Lower leg skin (tissue), 4 donors: ENCODE measurements at regions not wholly inside any gene's neighbourhood (a gene's known extent, or its start where the extent isn't known, plus 50 kb on each side); places are given as distances from the start of the nearest gene placed in this dataset.

Experiments used
- DNase-seq, 2 donors: peaks; one replicate each; pipeline ENCODE4 v3.0.0-alpha.2; 2019; ENCODE audit warnings: low spot score in 2 of 2
- H3K4me3 ChIP-seq: fragments of 200-600 bp; sonication (generic); 2 replicates; pipeline ENCODE4 v1.5.1; 2017; ENCODE audit warnings: mild to moderate bottlenecking, low read depth; ENCODE audit not compliant: poor library complexity, severe bottlenecking
- CTCF ChIP-seq, 3 donors: fragments of 450-650 bp; IDR thresholded peaks; one replicate each; pipeline ENCODE4 v1.5.1; 2016; ENCODE audit warnings: antibody characterized with exemption in 3 of 3, mild to moderate bottlenecking in 3 of 3, moderate library complexity in 2 of 3
- POLR2A ChIP-seq, 2 donors: fragments of 450-650 bp; IDR thresholded peaks; one replicate each; pipeline ENCODE4 v1.6.1; 2016 to 2017; ENCODE audit warnings: antibody characterized with exemption in 2 of 2, mild to moderate bottlenecking in 1 of 2, moderate library complexity in 1 of 2
- WGBS, 2 donors: methylation state at CpG; one replicate each; pipeline ENCODE4 v1.1.5; 2018; 5-methylcytosine and 5-hydroxymethylcytosine counted together
- intact Hi-C: fragments of 100-400 bp; cut with DNase I; formaldehyde crosslinking; loops from one replicate; pipeline ENCODE4 v1.15.0; 2023; ENCODE audit warnings: low total_unique reads

GRCh38 chr13:54927538-54927937, 1898.9 kb downstream of the OLFM4 start:
- DNase-seq: no peak
- H3K4me3 ChIP-seq: no peak overlapping the region
- TF ChIP-seq CTCF (IDR thresholded peaks at IDR 0.05) (no peak), POLR2A (IDR thresholded peaks at IDR 0.05) (no peak)
- intact Hi-C loops: no loop called here

GRCh38 chr13:54928071-54928470, 1899.5 kb downstream of the OLFM4 start:
- H3K4me3 ChIP-seq: no peak overlapping the region
- TF ChIP-seq POLR2A (IDR thresholded peaks at IDR 0.05): no peak
- intact Hi-C loops: no loop called here
- DNase-seq: no peak
- WGBS, 2 donors: 79% methylated on average over 2 of the region's 2 CpGs

- DNase-seq: no peak
- TF ChIP-seq CTCF (IDR thresholded peaks at IDR 0.05): no peak
- TF ChIP-seq POLR2A (IDR thresholded peaks at IDR 0.05): no peak
- intact Hi-C loops: no loop called here
- 13 to 18% methylated on average over 3 of the region's 3 CpGs for WGBS, 2 donors
- H3K4me3 ChIP-seq: no peak overlapping the region
These were observed 1905.5 kb downstream of the OLFM4 start for GRCh38 chr13:54934121-54934520.

GRCh38 chr13:54945973-54946372, 1917.4 kb downstream of the OLFM4 start:
- 28 to 33% methylated on average over 1 of the region's 1 CpG for WGBS, 2 donors
- DNase-seq: no peak

GRCh38 chr13:54949735-54950134, 1921.1 kb downstream of the OLFM4 start:
- WGBS, 2 donors: 50% methylated on average over 4 of the region's 4 CpGs
- intact Hi-C loops: no loop called here
- DNase-seq: no peak
- TF ChIP-seq POLR2A (IDR thresholded peaks at IDR 0.05) (no peak), CTCF (IDR thresholded peaks at IDR 0.05) (no peak)
- H3K4me3 ChIP-seq: no peak overlapping the region

More at GRCh38 chr13:54945973-54946372, 1917.4 kb downstream of the OLFM4 start:
- intact Hi-C loops: no loop called here
- TF ChIP-seq CTCF (IDR thresholded peaks at IDR 0.05) (no peak), POLR2A (IDR thresholded peaks at IDR 0.05) (no peak)
- no peak overlapping the region for H3K4me3 ChIP-seq

- intact Hi-C loops: no loop called here
- TF ChIP-seq POLR2A (IDR thresholded peaks at IDR 0.05) (no peak), CTCF (IDR thresholded peaks at IDR 0.05) (no peak)
- DNase-seq: no peak
- no peak overlapping the region for H3K4me3 ChIP-seq
- WGBS, 2 donors: 81 to 93% methylated on average over 1 of the region's 1 CpG
These were observed 1921.9 kb downstream of the OLFM4 start for GRCh38 chr13:54950546-54950945.
